ENCODE measurements at regions not wholly inside any gene's neighbourhood (a gene's known extent, or its start where the extent isn't known, plus 50 kb on each side); places are given as distances from the start of the nearest gene placed in this dataset.

DNA sequence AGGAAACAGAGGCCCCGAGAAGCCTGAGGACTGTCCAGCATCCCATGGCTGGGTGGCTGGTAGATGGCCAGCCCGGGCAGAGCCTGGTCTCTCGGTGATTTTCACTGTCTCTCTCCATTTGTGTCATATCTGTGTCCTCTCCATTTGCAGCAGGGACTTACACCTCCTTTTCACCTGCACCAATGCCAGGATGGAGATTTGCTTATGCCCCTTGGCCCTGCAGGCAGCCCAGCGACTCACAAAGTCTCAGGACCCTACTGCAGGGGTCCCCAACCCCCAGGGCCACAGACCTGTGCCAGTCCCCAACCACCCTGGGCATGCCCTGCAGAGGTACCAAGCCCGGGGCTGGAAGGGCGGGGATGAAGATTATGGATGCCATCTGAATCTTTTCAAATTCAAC is 201.6 kb downstream of the RHOU start:
- DNase-seq (no peak), ATAC-seq (no peak)
- Histone ChIP-seq H3K4me1 (ENCODE audit: control insufficient read depth, insufficient read depth, low read length) (peaks cover 47% of the 10 kb centered on the region), H3K27me3 (ENCODE audit: control insufficient read depth, insufficient read depth, low read length) (no peaks in the 10 kb centered on the region), H3K4me3 (ENCODE audit: low read length) (no peak overlapping the region), H3K36me3 (ENCODE audit: control insufficient read depth, insufficient read depth, low read length) (no peaks in the 10 kb centered on the region), H3K9me3 (ENCODE audit: control insufficient read depth, insufficient read depth, low read length) (no peaks in the 10 kb centered on the region), H3K27ac (ENCODE audit: low read length) (no peak overlapping the region)
- no peaks in the 10 kb centered on the region for H3K9me3 Mint-ChIP-seq
- H3K36me3 Mint-ChIP-seq: no peaks in the 10 kb centered on the region
- H3K4me1 Mint-ChIP-seq: peaks cover 33 to 47% of the 10 kb centered on the region in 2 donors
- H3K4me3 Mint-ChIP-seq: no peak overlapping the region
- TF ChIP-seq, protein P1, sequence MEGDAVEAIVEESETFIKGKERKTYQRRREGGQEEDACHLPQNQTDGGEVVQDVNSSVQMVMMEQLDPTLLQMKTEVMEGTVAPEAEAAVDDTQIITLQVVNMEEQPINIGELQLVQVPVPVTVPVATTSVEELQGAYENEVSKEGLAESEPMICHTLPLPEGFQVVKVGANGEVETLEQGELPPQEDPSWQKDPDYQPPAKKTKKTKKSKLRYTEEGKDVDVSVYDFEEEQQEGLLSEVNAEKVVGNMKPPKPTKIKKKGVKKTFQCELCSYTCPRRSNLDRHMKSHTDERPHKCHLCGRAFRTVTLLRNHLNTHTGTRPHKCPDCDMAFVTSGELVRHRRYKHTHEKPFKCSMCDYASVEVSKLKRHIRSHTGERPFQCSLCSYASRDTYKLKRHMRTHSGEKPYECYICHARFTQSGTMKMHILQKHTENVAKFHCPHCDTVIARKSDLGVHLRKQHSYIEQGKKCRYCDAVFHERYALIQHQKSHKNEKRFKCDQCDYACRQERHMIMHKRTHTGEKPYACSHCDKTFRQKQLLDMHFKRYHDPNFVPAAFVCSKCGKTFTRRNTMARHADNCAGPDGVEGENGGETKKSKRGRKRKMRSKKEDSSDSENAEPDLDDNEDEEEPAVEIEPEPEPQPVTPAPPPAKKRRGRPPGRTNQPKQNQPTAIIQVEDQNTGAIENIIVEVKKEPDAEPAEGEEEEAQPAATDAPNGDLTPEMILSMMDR (IDR thresholded peaks at IDR 0.05): no peak
- no peak overlapping the region for H3K27ac Mint-ChIP-seq
- WGBS (ENCODE audit: insufficient coverage): 95% methylated on average over 6 of the region's 6 CpGs
- intact Hi-C loops (cut with micrococcal nuclease): no loop called here
- peaks cover 2% of the 10 kb centered on the region in 2 donors for H3K27me3 Mint-ChIP-seq (ENCODE audit: low read depth in 2 of 2)

GRCh38 chr1:228937351-228937750 is 202.1 kb downstream of the RHOU start:
- H3K27me3 ChIP-seq (ENCODE audit: control insufficient read depth, insufficient read depth, low read length): no peaks in the 10 kb centered on the region
- H3K4me3 Mint-ChIP-seq: no peak overlapping the region
- H3K4me3 ChIP-seq (ENCODE audit: low read length): no peak overlapping the region
- no peaks in the 10 kb centered on the region for H3K9me3 Mint-ChIP-seq
- WGBS (ENCODE audit: insufficient coverage): 95% methylated on average over 11 of the region's 12 CpGs
- no peak overlapping the region for H3K27ac Mint-ChIP-seq
- ATAC-seq (no peak), DNase-seq (no peak)
- peaks cover 0 to 2% of the 10 kb centered on the region in 2 donors for H3K27me3 Mint-ChIP-seq (ENCODE audit: low read depth in 2 of 2)
- no peaks in the 10 kb centered on the region for H3K9me3 ChIP-seq (ENCODE audit: control insufficient read depth, insufficient read depth, low read length)
- no peak overlapping the region for H3K27ac ChIP-seq (ENCODE audit: low read length)
- peaks cover 33 to 47% of the 10 kb centered on the region in 2 donors for H3K4me1 Mint-ChIP-seq
- intact Hi-C loops (cut with micrococcal nuclease): no loop called here
- H3K4me1 ChIP-seq (ENCODE audit: control insufficient read depth, insufficient read depth, low read length): peaks cover 47% of the 10 kb centered on the region
- H3K36me3 Mint-ChIP-seq: no peaks in the 10 kb centered on the region
- no peaks in the 10 kb centered on the region for H3K36me3 ChIP-seq (ENCODE audit: control insufficient read depth, insufficient read depth, low read length)
- TF ChIP-seq, protein P1 (IDR thresholded peaks at IDR 0.05): no peak

DNA sequence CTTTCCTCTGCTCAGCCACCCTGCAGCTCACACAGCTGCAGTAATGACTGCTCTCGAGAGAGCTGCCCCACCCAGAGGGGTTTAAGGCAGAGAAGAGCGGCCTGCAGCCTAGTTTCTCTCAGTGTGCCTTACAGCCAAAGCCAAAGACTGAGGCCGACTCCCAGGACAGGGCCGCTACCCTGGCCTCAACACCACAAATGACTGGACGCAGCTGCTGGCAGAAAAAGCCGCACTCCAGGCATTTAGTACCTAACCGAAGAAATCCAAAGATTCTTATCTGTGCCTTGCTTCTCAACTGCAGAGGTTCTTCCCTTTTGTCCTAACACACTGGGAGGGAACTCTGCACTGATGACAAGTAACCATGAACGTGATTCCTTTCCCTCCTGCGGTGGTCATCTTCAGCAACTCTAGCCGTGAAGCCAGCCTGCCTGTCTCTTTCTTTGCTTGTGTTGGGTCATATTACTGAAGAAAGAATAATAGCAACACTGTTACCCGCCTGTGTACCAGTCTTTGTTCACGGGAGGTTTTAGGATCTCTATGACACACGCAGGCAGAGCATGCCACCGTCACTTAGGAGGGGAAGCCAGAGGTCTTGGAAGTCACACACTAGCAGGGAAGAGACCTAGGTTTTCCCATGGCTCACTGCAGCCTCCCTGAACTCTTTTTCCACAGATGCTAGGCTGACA is 202.7 kb downstream of the RHOU start:
- intact Hi-C loops (cut with micrococcal nuclease): no loop called here
- Histone ChIP-seq H3K27ac (ENCODE audit: low read length) (peak overlapping the region; percentile 39), H3K9me3 (ENCODE audit: control insufficient read depth, insufficient read depth, low read length) (no peaks in the 10 kb centered on the region), H3K36me3 (ENCODE audit: control insufficient read depth, insufficient read depth, low read length) (no peaks in the 10 kb centered on the region), H3K27me3 (ENCODE audit: control insufficient read depth, insufficient read depth, low read length) (no peaks in the 10 kb centered on the region), H3K4me1 (ENCODE audit: control insufficient read depth, insufficient read depth, low read length) (peaks cover 47% of the 10 kb centered on the region), H3K4me3 (ENCODE audit: low read length) (no peak overlapping the region)
- Mint-ChIP-seq H3K4me1 (peaks cover 33 to 47% of the 10 kb centered on the region in 2 donors), H3K9me3 (no peaks in the 10 kb centered on the region), H3K27me3 (ENCODE audit: low read depth in 2 of 2) (peaks cover 0 to 2% of the 10 kb centered on the region in 2 donors), H3K36me3 (no peaks in the 10 kb centered on the region), H3K27ac (peak overlapping the region; percentile 51 to 74), H3K4me3 (peak overlapping the region; percentile 7)
- ATAC-seq: no peak
- TF ChIP-seq, protein P1 (IDR thresholded peaks at IDR 0.05): no peak
- 61% methylated on average over 14 of the region's 14 CpGs for WGBS (ENCODE audit: insufficient coverage)
- peak in 1 of 2 donors; percentile 12 for DNase-seq

- Histone ChIP-seq H3K27ac (ENCODE audit: low read length) (peak overlapping the region; percentile 39), H3K9me3 (ENCODE audit: control insufficient read depth, insufficient read depth, low read length) (no peaks in the 10 kb centered on the region), H3K4me1 (ENCODE audit: control insufficient read depth, insufficient read depth, low read length) (peaks cover 47% of the 10 kb centered on the region), H3K4me3 (ENCODE audit: low read length) (no peak overlapping the region), H3K36me3 (ENCODE audit: control insufficient read depth, insufficient read depth, low read length) (no peaks in the 10 kb centered on the region), H3K27me3 (ENCODE audit: control insufficient read depth, insufficient read depth, low read length) (no peaks in the 10 kb centered on the region)
- ATAC-seq (peak; percentile 55 to 83 (median 64)), DNase-seq (peak in 1 of 2 donors; percentile 60)
- Mint-ChIP-seq H3K27ac (peak overlapping the region; percentile 51 to 74), H3K4me3 (peak overlapping the region; percentile 37), H3K36me3 (no peaks in the 10 kb centered on the region), H3K27me3 (ENCODE audit: low read depth in 2 of 2) (peaks cover 0 to 2% of the 10 kb centered on the region in 2 donors), H3K9me3 (no peaks in the 10 kb centered on the region), H3K4me1 (peaks cover 33 to 47% of the 10 kb centered on the region in 2 donors)
- TF ChIP-seq, protein P1 (IDR thresholded peaks at IDR 0.05): no peak
- WGBS (ENCODE audit: insufficient coverage): 14% methylated on average over 8 of the region's 8 CpGs
- intact Hi-C loops (cut with micrococcal nuclease): no loop called here
Observed at GRCh38 chr1:228938537-228938901, 203.2 kb downstream of the RHOU start.
